IPS-18a (cell line): ENCODE measurements at regions not wholly inside any gene's neighbourhood (a gene's known extent, or its start where the extent isn't known, plus 50 kb on each side); places are given as distances from the start of the nearest gene placed in this dataset.
"Not testable (repeated sequence)": the region's sequence is repeated elsewhere in the genome, so short reads cannot be mapped to it uniquely, and the experiment has no call there.

Experiments
- H3K27ac ChIP-seq: one replicate; pipeline ENCODE4 v1.5.1; 2013; ENCODE audit warnings: low read length
- H3K27me3 ChIP-seq: one replicate; pipeline ENCODE4 v1.6.1; 2013; ENCODE audit warnings: mild to moderate bottlenecking, low read length; ENCODE audit not compliant: control insufficient read depth, insufficient read depth
- H3K36me3 ChIP-seq: one replicate; pipeline ENCODE4 v1.6.1; 2013; ENCODE audit warnings: low read depth, low read length; ENCODE audit not compliant: control insufficient read depth
- H3K4me1 ChIP-seq: one replicate; pipeline ENCODE4 v1.6.1; 2013; ENCODE audit warnings: low read depth, low read length; ENCODE audit not compliant: control insufficient read depth
- H3K4me3 ChIP-seq: one replicate; pipeline ENCODE4 v1.5.1; 2013; ENCODE audit warnings: low read length
- H3K9ac ChIP-seq: one replicate; pipeline ENCODE4 v1.6.1; 2013; ENCODE audit warnings: mild to moderate bottlenecking, low read length, moderate library complexity
- H3K9me3 ChIP-seq: one replicate; pipeline ENCODE4 v1.6.1; 2013; ENCODE audit warnings: low read depth, low read length; ENCODE audit not compliant: control insufficient read depth

DNA sequence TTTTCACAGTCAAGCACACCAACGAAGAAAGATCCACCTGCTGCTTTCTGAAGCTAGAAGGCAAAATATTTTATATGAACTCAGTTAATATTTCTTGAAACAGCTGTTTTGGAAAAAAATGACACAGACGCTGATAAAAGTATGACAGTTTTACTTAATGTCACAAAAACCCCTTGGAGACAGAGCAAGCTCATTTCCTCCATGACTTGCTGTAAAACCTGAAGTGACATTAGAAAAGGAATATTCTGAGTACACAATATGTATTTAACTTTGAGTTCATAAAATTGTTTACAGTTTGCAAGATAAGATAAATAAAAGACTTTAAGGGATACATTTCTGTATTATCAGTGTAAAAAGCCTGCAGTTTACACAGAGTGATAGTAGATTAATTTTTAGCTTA, 105.4 kb downstream of the DSEL start:
- H3K36me3 ChIP-seq: no peaks in the 10 kb centered on the region
- no peak overlapping the region for H3K27ac ChIP-seq
- no peaks in the 10 kb centered on the region for H3K4me1 ChIP-seq
- H3K4me3 ChIP-seq: no peak overlapping the region
- H3K9ac ChIP-seq: no peak overlapping the region
- no peaks in the 10 kb centered on the region for H3K9me3 ChIP-seq
- no peaks in the 10 kb centered on the region for H3K27me3 ChIP-seq

DNA sequence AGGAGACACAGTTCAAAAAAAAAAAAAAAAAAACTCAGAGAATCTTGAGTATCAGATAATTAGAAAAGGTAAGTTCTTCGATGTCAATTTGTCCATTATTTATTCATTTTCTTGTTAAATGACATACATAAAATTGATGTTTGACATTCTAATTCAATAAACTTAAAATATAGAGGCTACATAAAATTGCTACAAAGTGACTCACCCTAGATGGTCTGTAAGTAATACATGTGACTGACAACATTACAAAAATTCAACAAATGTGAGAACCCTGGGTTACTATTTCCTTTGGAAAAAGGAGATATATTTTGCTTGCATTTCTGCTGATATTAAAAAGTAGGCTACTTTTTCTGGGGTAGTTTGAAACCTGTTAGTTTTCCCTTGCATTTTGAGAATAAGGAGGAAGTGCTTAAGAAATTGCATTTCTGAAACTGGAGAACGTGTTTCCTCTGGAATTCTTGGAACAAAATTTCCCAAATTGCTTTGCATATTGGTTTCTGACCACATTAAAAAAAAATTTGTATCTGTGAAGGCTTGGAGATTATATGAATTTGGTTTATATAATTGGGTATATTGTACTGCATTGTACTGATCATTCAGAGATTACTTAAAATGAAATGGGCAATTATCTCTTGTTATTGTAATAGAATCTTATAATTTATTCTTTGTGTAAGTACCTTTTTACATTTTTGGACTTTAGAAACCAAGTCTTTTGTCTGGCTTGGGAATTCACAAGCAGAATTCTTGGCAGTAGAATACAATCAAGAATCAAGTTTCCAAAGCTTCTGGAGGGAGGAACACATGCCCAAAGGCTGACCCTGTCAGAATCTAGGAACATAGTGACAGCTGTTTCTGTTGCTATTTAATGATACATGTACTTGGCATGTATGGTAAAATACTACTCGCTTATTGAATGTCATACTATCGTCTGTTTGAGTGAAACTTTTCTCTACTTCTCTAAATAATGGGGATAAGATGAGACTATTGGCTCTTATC, 106.1 kb downstream of the DSEL start:
- Histone ChIP-seq H3K27ac (no peak overlapping the region), H3K4me3 (no peak overlapping the region), H3K4me1 (no peaks in the 10 kb centered on the region), H3K27me3 (no peaks in the 10 kb centered on the region), H3K9me3 (no peaks in the 10 kb centered on the region), H3K9ac (no peak overlapping the region), H3K36me3 (no peaks in the 10 kb centered on the region)

DNA sequence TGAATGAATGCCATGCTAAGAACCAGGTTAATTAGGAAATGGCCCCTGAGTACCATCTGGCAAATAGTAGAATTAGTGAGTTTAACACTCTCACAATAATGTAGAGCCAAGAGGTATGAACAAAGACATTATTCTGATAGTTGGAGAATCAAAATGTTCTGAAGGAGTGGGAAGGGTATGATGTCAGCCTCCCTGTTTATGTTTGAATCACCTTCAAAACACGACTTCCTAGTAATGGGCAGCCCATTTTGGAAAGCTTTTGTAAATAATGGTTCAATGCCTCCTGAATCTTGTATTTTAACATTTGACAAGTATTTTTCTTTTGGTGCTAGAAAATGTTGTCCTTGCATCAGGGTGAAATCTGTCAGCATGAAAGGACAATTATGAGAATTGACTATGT, 108.3 kb downstream of the DSEL start:
- no peak overlapping the region for H3K27ac ChIP-seq
- no peaks in the 10 kb centered on the region for H3K4me1 ChIP-seq
- H3K9me3 ChIP-seq: no peaks in the 10 kb centered on the region
- no peaks in the 10 kb centered on the region for H3K27me3 ChIP-seq
- no peaks in the 10 kb centered on the region for H3K36me3 ChIP-seq
- no peak overlapping the region for H3K9ac ChIP-seq
- no peak overlapping the region for H3K4me3 ChIP-seq

DNA sequence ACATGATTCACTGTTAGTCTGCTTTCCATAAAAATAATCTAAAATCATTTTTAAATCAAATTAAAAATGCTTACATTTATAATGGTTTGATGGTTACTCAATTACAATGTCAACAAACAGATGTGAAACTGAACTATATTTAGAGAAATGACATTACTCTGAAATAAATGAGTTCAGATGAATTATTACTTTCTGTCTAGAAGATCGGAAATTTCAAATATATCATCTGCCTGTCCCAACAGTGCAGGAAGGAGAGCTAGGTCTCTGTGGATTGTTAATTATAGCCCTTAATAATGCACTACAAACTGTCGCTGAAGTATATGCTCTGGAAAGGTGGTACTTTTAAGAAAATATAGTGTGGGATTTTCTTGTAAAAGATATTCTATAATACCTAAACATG, 109.8 kb downstream of the DSEL start:
- Histone ChIP-seq H3K27me3 (no peaks in the 10 kb centered on the region), H3K9me3 (no peaks in the 10 kb centered on the region), H3K4me3 (no peak overlapping the region)

DNA sequence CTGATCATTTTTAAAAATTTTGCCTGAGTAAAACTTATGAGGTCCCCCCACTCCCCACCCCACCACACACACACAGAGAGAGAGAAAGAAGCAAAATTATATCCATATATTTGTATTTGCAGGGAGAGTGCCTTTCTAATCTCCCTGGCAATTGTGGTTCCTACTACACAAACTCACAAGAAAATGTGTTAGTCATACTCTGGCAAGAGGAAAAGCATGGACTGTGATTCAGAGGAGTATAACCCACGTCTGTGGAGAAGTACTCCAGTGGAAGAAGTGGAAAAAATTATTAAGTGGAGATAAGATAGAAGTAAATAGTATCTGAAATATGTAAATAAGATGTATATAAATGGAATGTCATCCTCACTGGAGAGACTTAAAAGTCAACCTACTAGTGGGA, 114.0 kb downstream of the DSEL start:
- H3K27ac ChIP-seq: no peak overlapping the region
- no peak overlapping the region for H3K4me3 ChIP-seq
- no peaks in the 10 kb centered on the region for H3K4me1 ChIP-seq
- H3K9me3 ChIP-seq: no peaks in the 10 kb centered on the region
- H3K27me3 ChIP-seq: no peaks in the 10 kb centered on the region
- H3K36me3 ChIP-seq: no peaks in the 10 kb centered on the region
- H3K9ac ChIP-seq: no peak overlapping the region

More for the DNA sequence above, 109.8 kb downstream of the DSEL start:
- H3K4me1 ChIP-seq: no peaks in the 10 kb centered on the region
- no peak overlapping the region for H3K27ac ChIP-seq
- H3K9ac ChIP-seq: no peak overlapping the region
- H3K36me3 ChIP-seq: no peaks in the 10 kb centered on the region

DNA sequence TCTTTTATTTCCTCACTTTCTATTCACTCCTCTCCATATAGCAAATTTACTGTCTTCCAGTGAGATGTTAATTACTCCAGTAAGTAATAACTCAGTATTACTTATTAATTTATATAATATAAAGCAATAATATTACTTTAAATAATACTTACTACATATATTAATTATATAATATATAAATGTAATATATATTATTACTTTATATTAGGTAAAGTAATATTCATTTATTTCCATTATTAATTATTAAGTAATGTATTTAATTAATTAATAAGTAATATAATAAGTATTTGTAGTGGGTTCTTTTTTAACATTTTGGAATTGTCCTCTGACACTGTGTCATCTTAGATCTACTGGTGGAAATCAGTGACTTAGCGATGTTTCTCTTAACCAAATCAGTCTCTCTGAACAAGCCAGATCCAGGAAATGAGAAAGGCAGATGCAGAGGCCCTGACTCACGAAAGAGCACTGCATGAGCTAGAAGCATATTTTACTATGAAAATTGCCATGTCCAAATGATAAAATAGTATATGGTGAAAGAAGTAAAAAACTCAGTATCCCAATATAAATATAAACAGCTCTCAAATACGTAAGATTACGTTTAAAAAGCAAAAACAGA, 115.9 kb downstream of the DSEL start:
- no peaks in the 10 kb centered on the region for H3K9me3 ChIP-seq
- no peaks in the 10 kb centered on the region for H3K27me3 ChIP-seq
- no peaks in the 10 kb centered on the region for H3K36me3 ChIP-seq
- no peak overlapping the region for H3K4me3 ChIP-seq
- H3K4me1 ChIP-seq: no peaks in the 10 kb centered on the region
- H3K9ac ChIP-seq: no peak overlapping the region
- H3K27ac ChIP-seq: no peak overlapping the region

DNA sequence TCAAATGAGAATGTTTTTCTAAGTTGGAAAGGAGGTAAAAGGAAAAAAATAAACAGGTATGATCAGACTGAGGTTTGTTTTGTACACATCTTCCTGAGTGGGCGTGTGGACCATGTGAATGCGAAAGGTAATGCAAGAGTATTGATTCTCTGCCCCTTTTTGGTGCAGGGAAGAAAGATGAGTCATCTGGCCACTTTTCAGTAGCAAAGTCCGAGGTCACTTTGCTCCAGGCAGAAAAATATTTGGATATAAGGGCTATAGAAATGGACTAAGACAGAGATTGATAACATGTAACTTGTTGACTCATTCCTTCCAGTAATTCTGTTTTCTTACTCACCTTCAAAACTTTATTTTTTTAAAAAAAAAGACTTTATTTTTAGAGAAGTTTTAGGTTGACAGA, 130.5 kb downstream of the DSEL start:
- H3K27me3 ChIP-seq: no peaks in the 10 kb centered on the region
- H3K9ac ChIP-seq: no peak overlapping the region
- no peaks in the 10 kb centered on the region for H3K4me1 ChIP-seq
- no peak overlapping the region for H3K4me3 ChIP-seq
- H3K27ac ChIP-seq: no peak overlapping the region
- no peaks in the 10 kb centered on the region for H3K9me3 ChIP-seq
- H3K36me3 ChIP-seq: no peaks in the 10 kb centered on the region

DNA sequence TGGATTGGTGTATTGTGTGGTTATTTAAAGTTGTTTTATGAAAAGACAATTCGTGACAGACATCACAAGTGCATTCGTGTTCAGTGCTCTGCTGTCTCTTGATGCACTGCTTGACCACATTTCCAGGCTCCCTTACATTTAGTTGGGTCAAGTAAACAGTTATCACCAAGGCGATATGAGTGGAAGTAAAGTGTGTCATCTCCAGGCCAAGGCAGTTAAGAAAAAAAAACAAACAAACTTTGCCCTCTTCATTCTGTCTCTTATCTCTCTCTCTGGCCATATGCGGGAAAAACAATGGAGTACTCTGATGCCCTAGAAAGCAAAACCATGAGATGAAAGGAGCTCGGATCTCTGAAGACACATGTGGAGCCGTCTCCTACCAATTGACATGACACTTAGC, 131.1 kb downstream of the DSEL start:
- H3K27ac ChIP-seq: no peak overlapping the region
- H3K4me3 ChIP-seq: no peak overlapping the region

DNA sequence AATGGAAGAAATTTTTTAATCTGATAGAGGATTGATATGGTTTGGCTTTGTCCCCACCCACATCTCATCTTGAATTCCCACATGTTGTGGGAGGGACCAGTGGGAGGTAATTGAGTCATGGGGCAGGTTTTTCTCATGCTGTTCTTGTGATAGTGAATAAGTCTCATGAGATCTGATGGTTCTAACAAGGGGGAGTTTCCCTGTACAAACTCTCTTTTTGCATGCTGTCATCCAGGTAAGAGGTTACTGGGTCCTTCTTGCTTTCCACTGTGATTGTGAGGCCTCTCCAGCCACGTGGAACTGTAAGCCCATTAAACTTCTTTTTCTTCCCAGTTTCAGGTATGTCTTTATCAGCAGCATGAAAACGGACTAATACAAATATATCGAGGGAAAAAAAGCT, 132.5 kb downstream of the DSEL start:
- not testable (repeated sequence) for H3K27me3 ChIP-seq, H3K36me3 ChIP-seq, H3K4me1 ChIP-seq, H3K9ac ChIP-seq, H3K4me3 ChIP-seq, H3K9me3 ChIP-seq, H3K27ac ChIP-seq

More for the DNA sequence above, 131.1 kb downstream of the DSEL start:
- no peaks in the 10 kb centered on the region for H3K36me3 ChIP-seq
- no peak overlapping the region for H3K9ac ChIP-seq
- no peaks in the 10 kb centered on the region for H3K4me1 ChIP-seq
- no peaks in the 10 kb centered on the region for H3K27me3 ChIP-seq
- no peaks in the 10 kb centered on the region for H3K9me3 ChIP-seq

DNA sequence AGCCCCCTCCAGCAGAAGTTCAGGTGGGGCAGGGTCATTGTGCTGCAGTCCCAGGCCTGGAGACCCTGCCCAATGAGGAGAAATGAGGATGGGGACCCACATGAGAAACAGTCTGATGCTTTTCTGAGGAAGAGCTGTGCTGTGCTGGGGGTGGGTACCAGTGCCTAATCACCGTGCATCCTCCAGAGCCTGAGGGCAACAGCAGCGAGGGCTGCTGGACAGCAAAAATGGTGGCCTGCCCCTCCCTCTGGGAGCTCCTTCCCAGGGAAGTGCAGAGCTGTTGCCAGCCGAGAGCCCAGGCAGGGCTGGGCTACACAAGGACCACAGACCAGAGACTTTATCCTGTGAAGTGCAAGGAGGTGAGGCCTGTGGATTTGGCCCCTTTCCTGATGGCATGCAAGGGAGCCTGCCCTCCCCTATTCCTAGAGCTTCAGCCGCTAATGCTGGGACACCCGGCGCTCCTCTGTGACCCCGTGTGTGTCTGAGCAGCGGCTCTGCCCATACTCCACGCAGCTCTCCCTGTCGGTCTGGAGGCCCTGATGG, 134.8 kb downstream of the DSEL start:
- no peak overlapping the region for H3K27ac ChIP-seq

DNA sequence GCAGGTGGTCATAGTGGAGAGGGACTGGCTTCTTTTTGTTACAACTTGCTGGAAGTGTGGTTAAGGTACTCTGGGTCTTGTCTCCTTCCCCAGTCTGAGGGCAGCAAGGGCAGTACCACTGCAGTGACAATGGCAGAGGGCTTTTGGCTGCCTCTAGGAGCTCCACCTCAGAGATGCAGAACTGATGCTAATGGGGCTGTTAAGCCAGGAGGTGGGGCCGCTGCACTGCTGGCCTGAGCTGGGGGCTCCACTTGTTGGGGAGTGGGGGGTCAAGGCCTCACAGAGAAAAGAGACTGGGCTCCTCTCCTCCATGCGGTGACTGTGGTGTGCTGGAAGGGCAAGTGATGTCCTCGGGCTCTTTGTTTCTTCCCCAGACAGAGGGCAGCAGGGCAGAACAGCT, 135.7 kb downstream of the DSEL start:
- Histone ChIP-seq H3K36me3 (no peaks in the 10 kb centered on the region), H3K4me3 (no peak overlapping the region), H3K27me3 (no peaks in the 10 kb centered on the region), H3K27ac (no peak overlapping the region), H3K9ac (no peak overlapping the region), H3K4me1 (no peaks in the 10 kb centered on the region), H3K9me3 (no peaks in the 10 kb centered on the region)

More for the DNA sequence above, 134.8 kb downstream of the DSEL start:
- H3K4me3 ChIP-seq: no peak overlapping the region
- H3K9me3 ChIP-seq: no peaks in the 10 kb centered on the region
- H3K4me1 ChIP-seq: no peaks in the 10 kb centered on the region
- no peaks in the 10 kb centered on the region for H3K27me3 ChIP-seq
- H3K9ac ChIP-seq: no peak overlapping the region
- no peaks in the 10 kb centered on the region for H3K36me3 ChIP-seq
